ENCODE measurements at regions not wholly inside any gene's neighbourhood (a gene's known extent, or its start where the extent isn't known, plus 50 kb on each side); places are given as distances from the start of the nearest gene placed in this dataset.

DNA sequence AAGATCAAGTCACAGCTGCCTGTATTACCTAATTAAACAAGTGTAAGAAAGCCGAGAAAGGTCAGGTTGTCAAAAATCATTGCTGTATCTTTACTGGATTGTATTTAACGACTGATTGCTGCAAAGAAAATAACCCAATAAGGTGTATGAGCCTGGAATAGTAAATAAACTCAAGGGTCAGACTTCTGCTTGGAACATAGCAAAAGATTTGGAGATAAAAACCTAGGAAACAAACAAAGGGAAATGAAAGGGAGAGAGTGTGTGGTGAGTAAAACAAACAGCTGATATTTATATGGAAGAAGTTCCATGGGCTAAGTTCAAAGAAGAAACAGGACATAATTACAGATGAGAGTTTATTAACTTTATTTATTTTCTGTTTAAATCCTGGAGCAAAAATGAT, 354.0 kb downstream of the TLR4 start:
- TF ChIP-seq OSR1 (CRISPR knock-in tag; IDR thresholded peaks at IDR 0.05) (no peak), ZFP30 (CRISPR knock-in tag; IDR thresholded peaks at IDR 0.05) (no peak), ISL1 (CRISPR knock-in tag; IDR thresholded peaks at IDR 0.05) (no peak), ARNTL (CRISPR knock-in tag; IDR thresholded peaks at IDR 0.05; ENCODE audit: borderline replicate concordance, low read depth) (no peak), ZFP3 (CRISPR knock-in tag; IDR thresholded peaks at IDR 0.05) (no peak), CSDC2 (CRISPR knock-in tag; IDR thresholded peaks at IDR 0.05) (no peak), TCF4 (CRISPR knock-in tag; IDR thresholded peaks at IDR 0.05; ENCODE audit: borderline replicate concordance) (no peak), ZNF70 (CRISPR knock-in tag; IDR thresholded peaks at IDR 0.05) (no peak), RARB (CRISPR knock-in tag; IDR thresholded peaks at IDR 0.05) (no peak)
- TF ChIP-seq, protein P1, sequence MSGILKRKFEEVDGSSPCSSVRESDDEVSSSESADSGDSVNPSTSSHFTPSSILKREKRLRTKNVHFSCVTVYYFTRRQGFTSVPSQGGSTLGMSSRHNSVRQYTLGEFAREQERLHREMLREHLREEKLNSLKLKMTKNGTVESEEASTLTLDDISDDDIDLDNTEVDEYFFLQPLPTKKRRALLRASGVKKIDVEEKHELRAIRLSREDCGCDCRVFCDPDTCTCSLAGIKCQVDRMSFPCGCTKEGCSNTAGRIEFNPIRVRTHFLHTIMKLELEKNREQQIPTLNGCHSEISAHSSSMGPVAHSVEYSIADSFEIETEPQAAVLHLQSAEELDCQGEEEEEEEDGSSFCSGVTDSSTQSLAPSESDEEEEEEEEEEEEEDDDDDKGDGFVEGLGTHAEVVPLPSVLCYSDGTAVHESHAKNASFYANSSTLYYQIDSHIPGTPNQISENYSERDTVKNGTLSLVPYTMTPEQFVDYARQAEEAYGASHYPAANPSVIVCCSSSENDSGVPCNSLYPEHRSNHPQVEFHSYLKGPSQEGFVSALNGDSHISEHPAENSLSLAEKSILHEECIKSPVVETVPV (CRISPR knock-in tag; IDR thresholded peaks at IDR 0.05): no peak
- TF ChIP-seq, protein P2, sequence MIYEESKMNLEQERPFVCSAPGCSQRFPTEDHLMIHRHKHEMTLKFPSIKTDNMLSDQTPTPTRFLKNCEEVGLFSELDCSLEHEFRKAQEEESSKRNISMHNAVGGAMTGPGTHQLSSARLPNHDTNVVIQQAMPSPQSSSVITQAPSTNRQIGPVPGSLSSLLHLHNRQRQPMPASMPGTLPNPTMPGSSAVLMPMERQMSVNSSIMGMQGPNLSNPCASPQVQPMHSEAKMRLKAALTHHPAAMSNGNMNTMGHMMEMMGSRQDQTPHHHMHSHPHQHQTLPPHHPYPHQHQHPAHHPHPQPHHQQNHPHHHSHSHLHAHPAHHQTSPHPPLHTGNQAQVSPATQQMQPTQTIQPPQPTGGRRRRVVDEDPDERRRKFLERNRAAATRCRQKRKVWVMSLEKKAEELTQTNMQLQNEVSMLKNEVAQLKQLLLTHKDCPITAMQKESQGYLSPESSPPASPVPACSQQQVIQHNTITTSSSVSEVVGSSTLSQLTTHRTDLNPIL (CRISPR knock-in tag; IDR thresholded peaks at IDR 0.05; ENCODE audit: low read depth): no peak
- TF ChIP-seq, protein P3, sequence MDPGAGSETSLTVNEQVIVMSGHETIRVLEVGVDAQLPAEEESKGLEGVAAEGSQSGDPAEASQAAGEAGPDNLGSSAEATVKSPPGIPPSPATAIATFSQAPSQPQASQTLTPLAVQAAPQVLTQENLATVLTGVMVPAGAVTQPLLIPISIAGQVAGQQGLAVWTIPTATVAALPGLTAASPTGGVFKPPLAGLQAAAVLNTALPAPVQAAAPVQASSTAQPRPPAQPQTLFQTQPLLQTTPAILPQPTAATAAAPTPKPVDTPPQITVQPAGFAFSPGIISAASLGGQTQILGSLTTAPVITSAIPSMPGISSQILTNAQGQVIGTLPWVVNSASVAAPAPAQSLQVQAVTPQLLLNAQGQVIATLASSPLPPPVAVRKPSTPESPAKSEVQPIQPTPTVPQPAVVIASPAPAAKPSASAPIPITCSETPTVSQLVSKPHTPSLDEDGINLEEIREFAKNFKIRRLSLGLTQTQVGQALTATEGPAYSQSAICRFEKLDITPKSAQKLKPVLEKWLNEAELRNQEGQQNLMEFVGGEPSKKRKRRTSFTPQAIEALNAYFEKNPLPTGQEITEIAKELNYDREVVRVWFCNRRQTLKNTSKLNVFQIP (CRISPR knock-in tag; IDR thresholded peaks at IDR 0.05; ENCODE audit: borderline replicate concordance, low read depth): no peak
